Muscle of leg (tissue), 3 donors: ENCODE measurements at regions not wholly inside any gene's neighbourhood (a gene's known extent, or its start where the extent isn't known, plus 50 kb on each side); places are given as distances from the start of the nearest gene placed in this dataset.

ENCODE experiments used
- DNase-seq: peaks from one replicate; pipeline ENCODE4 v3.0.0; 2013
- H3K27ac ChIP-seq: one replicate; pipeline ENCODE4 v1.5.1; 2013; ENCODE audit warnings: mild to moderate bottlenecking, low read length, control low read depth
- H3K27me3 ChIP-seq: one replicate; pipeline ENCODE4 v1.6.1; 2013; ENCODE audit warnings: low read length; ENCODE audit not compliant: control insufficient read depth, insufficient read depth
- H3K36me3 ChIP-seq: one replicate; pipeline ENCODE4 v1.6.1; 2013; ENCODE audit warnings: low read length; ENCODE audit not compliant: control insufficient read depth, insufficient read depth
- H3K4me1 ChIP-seq: one replicate; pipeline ENCODE4 v1.6.1; 2013; ENCODE audit warnings: low read length; ENCODE audit not compliant: control insufficient read depth, insufficient read depth
- H3K4me3 ChIP-seq: one replicate; pipeline ENCODE4 v1.5.1; 2013; ENCODE audit warnings: low read length, control low read depth
- H3K9me3 ChIP-seq: replicated peaks from 2 replicates; pipeline ENCODE4 v1.6.1; 2013; ENCODE audit warnings: low read depth, low read length; ENCODE audit not compliant: control insufficient read depth
- WGBS: methylation state at CpG from one replicate; pipeline ENCODE4 v1.1.5; 2013; ENCODE audit warnings: missing lambda C conversion rate; ENCODE audit not compliant: insufficient coverage; 5-methylcytosine and 5-hydroxymethylcytosine counted together

DNA sequence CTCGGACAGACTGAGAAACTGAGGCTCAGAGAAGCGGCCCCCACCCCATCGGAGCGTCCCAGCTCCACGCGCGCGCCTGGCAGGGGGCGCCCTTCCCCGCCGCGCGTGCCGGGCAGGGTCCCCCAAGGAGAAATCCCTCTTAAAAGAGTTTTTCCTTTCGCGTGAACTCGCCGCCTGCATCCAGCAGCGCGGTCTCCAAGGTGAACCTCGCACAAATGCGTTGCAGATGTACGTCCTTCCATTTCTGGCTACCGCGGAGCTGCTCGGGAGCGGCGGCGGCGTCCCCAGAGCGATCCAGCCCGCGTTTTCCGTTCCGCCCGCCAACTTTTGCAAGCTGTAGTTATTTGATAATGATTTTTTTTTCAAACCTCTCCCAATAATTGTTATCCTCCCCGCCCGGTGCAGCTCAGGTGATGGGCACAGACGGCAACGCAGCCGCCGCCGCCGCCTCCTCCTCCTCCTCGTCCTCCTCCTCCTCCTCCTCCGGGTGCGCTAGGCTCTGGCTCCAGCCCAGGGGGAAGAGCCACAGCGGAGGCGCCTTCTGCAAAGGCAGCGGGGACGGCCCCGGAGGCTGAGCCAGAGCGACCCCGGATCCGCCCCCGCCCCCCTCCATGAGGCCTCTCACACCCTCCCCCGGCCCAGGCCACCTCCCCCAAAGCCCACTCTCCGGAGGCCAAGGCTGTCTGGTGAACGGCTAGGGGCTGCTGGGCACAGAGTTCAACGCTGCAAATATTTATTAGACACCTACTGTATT, 74.0 kb upstream of the CUX1 start:
- H3K4me3 ChIP-seq: peak overlapping the region; percentile 44
- peaks cover 23% of the 10 kb centered on the region for H3K4me1 ChIP-seq
- peak; percentile 92 for DNase-seq
- 0% methylated on average over 42 of the region's 60 CpGs for WGBS
- no peaks in the 10 kb centered on the region for H3K36me3 ChIP-seq
- H3K9me3 ChIP-seq: no peaks in the 10 kb centered on the region
- H3K27me3 ChIP-seq: peaks cover 38% of the 10 kb centered on the region
- H3K27ac ChIP-seq: no peak overlapping the region

- peaks cover 23% of the 10 kb centered on the region for H3K4me1 ChIP-seq
- 16% methylated on average over 8 of the region's 12 CpGs for WGBS
- no peak overlapping the region for H3K4me3 ChIP-seq
- H3K36me3 ChIP-seq: no peaks in the 10 kb centered on the region
- H3K9me3 ChIP-seq: no peaks in the 10 kb centered on the region
- H3K27me3 ChIP-seq: peaks cover 38% of the 10 kb centered on the region
- DNase-seq: no peak
- H3K27ac ChIP-seq: no peak overlapping the region
Observed at GRCh38 chr7:101743995-101744360, 73.4 kb upstream of the CUX1 start.

DNA sequence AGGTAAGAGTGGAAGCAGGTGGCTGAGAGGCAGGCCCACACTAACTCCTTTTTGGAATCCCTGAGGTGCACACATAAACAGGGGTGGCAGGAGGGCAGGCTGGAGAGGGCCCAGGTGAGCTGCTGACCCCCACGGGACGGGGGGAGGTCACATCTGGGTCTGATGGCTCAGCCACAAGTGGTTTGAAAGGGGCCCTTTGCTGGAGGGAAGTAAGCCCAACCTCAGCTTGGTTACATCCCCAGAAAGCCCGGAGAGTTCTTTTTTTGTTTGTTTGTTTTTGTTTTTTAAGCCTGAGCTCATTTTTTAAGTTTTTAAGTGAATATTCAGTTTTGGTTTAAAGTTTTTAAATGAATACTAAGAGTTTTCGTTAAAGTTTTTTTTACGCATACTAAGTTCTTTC, 72.8 kb upstream of the CUX1 start:
- Histone ChIP-seq H3K9me3 (no peaks in the 10 kb centered on the region), H3K27me3 (peaks cover 38% of the 10 kb centered on the region), H3K4me3 (no peak overlapping the region), H3K27ac (no peak overlapping the region), H3K36me3 (no peaks in the 10 kb centered on the region), H3K4me1 (peaks cover 23% of the 10 kb centered on the region)
- DNase-seq: no peak
- WGBS: 30% methylated on average over 2 of the region's 5 CpGs

- Histone ChIP-seq H3K4me1 (peaks cover 23% of the 10 kb centered on the region), H3K27ac (no peak overlapping the region), H3K36me3 (no peaks in the 10 kb centered on the region), H3K4me3 (no peak overlapping the region), H3K9me3 (no peaks in the 10 kb centered on the region), H3K27me3 (peaks cover 32% of the 10 kb centered on the region)
- no peak for DNase-seq
- 83% methylated on average over 1 of the region's 5 CpGs for WGBS
Observed at GRCh38 chr7:101746314-101746713, 71.1 kb upstream of the CUX1 start.

DNA sequence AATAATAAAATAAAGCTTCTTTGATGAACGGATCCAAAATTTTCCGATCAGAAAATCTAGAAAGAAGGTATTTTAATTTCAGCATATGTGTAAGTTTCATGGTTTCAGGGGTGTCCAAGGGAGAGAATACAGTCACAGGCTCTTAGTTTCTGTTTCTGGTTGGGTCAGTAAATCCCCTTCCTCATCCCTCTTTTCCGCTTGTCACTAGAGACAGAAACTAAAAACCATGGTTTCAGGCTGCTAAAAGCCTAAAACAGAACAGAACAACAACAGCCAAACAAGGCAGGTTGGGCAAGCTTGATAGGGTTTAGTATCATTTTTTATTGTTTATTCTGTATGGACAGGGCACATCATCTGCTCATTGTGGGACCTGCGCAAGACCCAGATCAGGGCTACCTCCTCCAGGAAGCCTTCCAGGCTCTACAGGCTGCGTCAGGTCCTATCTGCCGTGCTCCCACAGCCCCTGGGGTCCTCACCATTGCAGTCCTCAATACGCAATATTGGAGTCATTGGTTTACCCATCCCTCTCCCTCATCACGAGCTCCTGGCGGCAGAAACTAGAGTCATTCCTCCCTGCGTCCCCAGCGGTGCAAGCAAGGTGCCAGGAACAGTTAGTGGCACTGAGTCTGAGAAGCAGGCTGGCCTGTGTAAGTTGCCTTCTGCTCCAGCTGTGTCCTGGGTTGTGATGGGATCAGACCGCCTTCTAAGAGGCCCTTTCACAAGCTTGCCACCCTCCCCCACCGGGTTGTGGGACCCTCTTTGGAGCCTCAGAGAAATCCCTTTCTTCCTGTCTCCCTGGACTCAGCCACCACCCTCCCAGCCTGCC, 70.2 kb upstream of the CUX1 start:
- peaks cover 23% of the 10 kb centered on the region for H3K4me1 ChIP-seq
- peaks cover 24% of the 10 kb centered on the region for H3K27me3 ChIP-seq
- no peak for DNase-seq
- no peaks in the 10 kb centered on the region for H3K36me3 ChIP-seq
- no peak overlapping the region for H3K27ac ChIP-seq
- no peak overlapping the region for H3K4me3 ChIP-seq
- 58% methylated on average over 4 of the region's 13 CpGs for WGBS
- no peaks in the 10 kb centered on the region for H3K9me3 ChIP-seq

- Histone ChIP-seq H3K36me3 (no peaks in the 10 kb centered on the region), H3K4me1 (peaks cover 20% of the 10 kb centered on the region), H3K27ac (no peak overlapping the region), H3K27me3 (peaks cover 19% of the 10 kb centered on the region), H3K9me3 (no peaks in the 10 kb centered on the region), H3K4me3 (no peak overlapping the region)
- WGBS: 6% methylated on average over 13 of the region's 15 CpGs
- DNase-seq: no peak
Observed at GRCh38 chr7:101747879-101748345, 69.5 kb upstream of the CUX1 start.

GRCh38 chr7:101749891-101750290, 67.5 kb upstream of the CUX1 start:
- H3K4me1 ChIP-seq: peaks cover 12% of the 10 kb centered on the region
- H3K27ac ChIP-seq: no peak overlapping the region
- no peak overlapping the region for H3K4me3 ChIP-seq
- WGBS: no CpG with 5 or more reads among the region's 3 CpGs
- no peak for DNase-seq
- no peaks in the 10 kb centered on the region for H3K36me3 ChIP-seq
- H3K9me3 ChIP-seq: no peaks in the 10 kb centered on the region
- peaks cover 22% of the 10 kb centered on the region for H3K27me3 ChIP-seq

GRCh38 chr7:101753316-101753715, 64.1 kb upstream of the CUX1 start:
- Histone ChIP-seq H3K36me3 (no peaks in the 10 kb centered on the region), H3K27ac (no peak overlapping the region), H3K9me3 (no peaks in the 10 kb centered on the region), H3K4me1 (peaks cover 2% of the 10 kb centered on the region), H3K4me3 (no peak overlapping the region), H3K27me3 (peaks cover 16% of the 10 kb centered on the region)
- 64% methylated on average over 10 of the region's 10 CpGs for WGBS
- no peak for DNase-seq

DNA sequence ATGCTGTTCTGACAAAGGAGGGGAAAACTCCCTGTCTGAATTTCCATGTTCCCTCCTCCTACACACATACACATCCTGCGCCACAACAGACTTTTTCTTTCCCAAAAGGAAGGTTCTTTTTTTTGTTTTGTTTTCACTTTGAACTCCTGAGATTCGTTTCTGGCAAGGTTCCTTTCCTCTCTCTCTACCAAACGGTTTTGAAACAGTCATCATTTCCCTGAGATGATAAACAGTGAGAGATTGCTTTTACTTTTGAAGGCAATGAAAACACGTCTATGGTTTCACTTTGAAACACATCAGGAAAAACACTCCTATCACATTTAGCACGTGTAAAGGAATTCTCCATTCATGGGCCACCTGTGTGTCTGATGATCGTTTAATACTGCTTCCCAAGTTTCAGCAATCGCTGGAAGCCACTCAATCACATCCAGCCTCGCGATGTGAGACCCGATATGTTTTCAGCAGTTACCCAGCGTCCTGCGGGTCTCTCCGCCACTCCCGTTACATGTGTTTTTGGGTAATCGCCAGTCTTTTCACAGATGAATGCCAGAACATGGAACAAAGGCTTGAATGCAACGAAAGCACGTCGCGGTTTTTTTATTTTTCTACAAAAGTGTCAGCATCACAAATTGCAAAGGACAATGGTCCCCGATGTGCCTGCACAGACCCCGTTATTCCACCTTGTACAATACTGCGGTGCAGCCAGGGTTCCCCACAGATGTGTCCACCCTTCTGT, 62.8 kb upstream of the CUX1 start:
- peak; percentile 67 for DNase-seq
- Histone ChIP-seq H3K9me3 (no peaks in the 10 kb centered on the region), H3K27me3 (peaks cover 16% of the 10 kb centered on the region), H3K4me1 (peaks cover 2% of the 10 kb centered on the region), H3K36me3 (no peaks in the 10 kb centered on the region), H3K4me3 (peak overlapping the region; percentile 36), H3K27ac (no peak overlapping the region)
- 16% methylated on average over 17 of the region's 22 CpGs for WGBS

DNA sequence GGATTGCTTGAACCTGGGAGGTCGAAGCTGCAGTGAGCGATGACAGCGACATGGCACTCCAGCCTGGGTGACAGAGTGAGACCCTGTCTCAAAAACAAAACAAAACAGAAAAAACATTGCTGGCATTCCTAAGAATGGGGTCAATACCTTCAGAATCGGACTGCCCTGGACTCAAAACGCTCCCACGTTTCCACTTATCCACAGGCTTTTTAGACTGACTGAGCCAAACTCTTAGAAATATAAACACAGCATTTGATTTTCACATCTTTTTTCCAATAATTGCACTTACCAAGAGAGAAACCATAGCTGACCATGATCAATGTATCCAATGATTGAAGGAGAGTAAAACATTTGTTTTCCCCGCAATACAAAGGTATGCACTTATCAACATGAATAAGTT, 59.5 kb upstream of the CUX1 start:
- no peak for DNase-seq
- H3K4me1 ChIP-seq: peaks cover 2% of the 10 kb centered on the region
- H3K27ac ChIP-seq: no peak overlapping the region
- WGBS: 86% methylated on average over 6 of the region's 7 CpGs
- no peaks in the 10 kb centered on the region for H3K9me3 ChIP-seq
- H3K36me3 ChIP-seq: no peaks in the 10 kb centered on the region
- peaks cover 16% of the 10 kb centered on the region for H3K27me3 ChIP-seq
- H3K4me3 ChIP-seq: no peak overlapping the region
